ENCODE measurements at regions not wholly inside any gene's neighbourhood (a gene's known extent, or its start where the extent isn't known, plus 50 kb on each side); places are given as distances from the start of the nearest gene placed in this dataset.

- POLR2A ChIA-PET: no interaction called here
- DNase-seq: no peak
- Mint-ChIP-seq H3K27me3 (no peaks in the 10 kb centered on the region), H3K9me3 (peaks cover 15% of the 10 kb centered on the region), H3K27ac (no peak overlapping the region), H3K4me1 (ENCODE audit: low read depth) (no peaks in the 10 kb centered on the region), H3K4me3 (no peak overlapping the region), H3K36me3 (ENCODE audit: low read depth) (no peaks in the 10 kb centered on the region)
- CTCF ChIA-PET: no interaction called here
- intact Hi-C loops (cut with micrococcal nuclease): no loop called here
- no peak for ATAC-seq
- TF ChIP-seq, protein P1, sequence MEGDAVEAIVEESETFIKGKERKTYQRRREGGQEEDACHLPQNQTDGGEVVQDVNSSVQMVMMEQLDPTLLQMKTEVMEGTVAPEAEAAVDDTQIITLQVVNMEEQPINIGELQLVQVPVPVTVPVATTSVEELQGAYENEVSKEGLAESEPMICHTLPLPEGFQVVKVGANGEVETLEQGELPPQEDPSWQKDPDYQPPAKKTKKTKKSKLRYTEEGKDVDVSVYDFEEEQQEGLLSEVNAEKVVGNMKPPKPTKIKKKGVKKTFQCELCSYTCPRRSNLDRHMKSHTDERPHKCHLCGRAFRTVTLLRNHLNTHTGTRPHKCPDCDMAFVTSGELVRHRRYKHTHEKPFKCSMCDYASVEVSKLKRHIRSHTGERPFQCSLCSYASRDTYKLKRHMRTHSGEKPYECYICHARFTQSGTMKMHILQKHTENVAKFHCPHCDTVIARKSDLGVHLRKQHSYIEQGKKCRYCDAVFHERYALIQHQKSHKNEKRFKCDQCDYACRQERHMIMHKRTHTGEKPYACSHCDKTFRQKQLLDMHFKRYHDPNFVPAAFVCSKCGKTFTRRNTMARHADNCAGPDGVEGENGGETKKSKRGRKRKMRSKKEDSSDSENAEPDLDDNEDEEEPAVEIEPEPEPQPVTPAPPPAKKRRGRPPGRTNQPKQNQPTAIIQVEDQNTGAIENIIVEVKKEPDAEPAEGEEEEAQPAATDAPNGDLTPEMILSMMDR (IDR thresholded peaks at IDR 0.05): no peak
Observed at GRCh38 chr4:116702949-116703348, 382.4 kb downstream of the TRAM1L1 start.

- ChIA-PET CTCF (no interaction called here), POLR2A (no interaction called here)
- TF ChIP-seq, protein P1 (IDR thresholded peaks at IDR 0.05): no peak
- intact Hi-C loops (cut with micrococcal nuclease): no loop called here
- no peak overlapping the region for H3K27ac Mint-ChIP-seq
- no peaks in the 10 kb centered on the region for H3K4me1 Mint-ChIP-seq (ENCODE audit: low read depth)
- peaks cover 2% of the 10 kb centered on the region for H3K9me3 Mint-ChIP-seq
- no peak overlapping the region for H3K4me3 Mint-ChIP-seq
- no peaks in the 10 kb centered on the region for H3K36me3 Mint-ChIP-seq (ENCODE audit: low read depth)
- ATAC-seq (no peak), DNase-seq (no peak)
- no peaks in the 10 kb centered on the region for H3K27me3 Mint-ChIP-seq
Observed at GRCh38 chr4:116688536-116688935, 396.8 kb downstream of the TRAM1L1 start.

DNA sequence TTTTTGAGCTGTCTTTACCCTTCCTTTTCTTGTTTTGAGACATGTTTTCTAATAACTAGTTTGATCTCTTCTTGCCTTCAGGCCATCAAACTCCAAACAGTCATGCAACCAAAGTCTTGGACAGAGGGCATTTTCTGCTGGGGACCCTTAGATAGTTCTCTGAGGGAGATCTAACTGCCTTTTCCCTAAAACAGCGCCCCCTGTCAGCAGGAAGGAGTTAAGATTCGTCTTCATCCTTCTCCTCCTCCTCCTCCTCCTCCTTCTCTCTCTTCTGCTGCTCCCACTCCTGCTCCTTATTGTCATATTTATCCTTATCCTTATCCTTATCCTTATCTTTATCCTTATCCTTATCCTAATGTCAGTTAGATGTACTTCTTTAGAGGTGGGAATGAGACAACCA lies 417.2 kb downstream of the TRAM1L1 start:
- ChIA-PET POLR2A (no interaction called here), CTCF (no interaction called here)
- Mint-ChIP-seq H3K9me3 (peaks cover 5% of the 10 kb centered on the region), H3K4me3 (no peak overlapping the region), H3K27me3 (no peaks in the 10 kb centered on the region), H3K27ac (no peak overlapping the region), H3K36me3 (ENCODE audit: low read depth) (no peaks in the 10 kb centered on the region), H3K4me1 (ENCODE audit: low read depth) (no peaks in the 10 kb centered on the region)
- TF ChIP-seq, protein P1 (IDR thresholded peaks at IDR 0.05): no peak
- no peak for ATAC-seq
- intact Hi-C loops (cut with micrococcal nuclease): no loop called here
- DNase-seq: no peak

DNA sequence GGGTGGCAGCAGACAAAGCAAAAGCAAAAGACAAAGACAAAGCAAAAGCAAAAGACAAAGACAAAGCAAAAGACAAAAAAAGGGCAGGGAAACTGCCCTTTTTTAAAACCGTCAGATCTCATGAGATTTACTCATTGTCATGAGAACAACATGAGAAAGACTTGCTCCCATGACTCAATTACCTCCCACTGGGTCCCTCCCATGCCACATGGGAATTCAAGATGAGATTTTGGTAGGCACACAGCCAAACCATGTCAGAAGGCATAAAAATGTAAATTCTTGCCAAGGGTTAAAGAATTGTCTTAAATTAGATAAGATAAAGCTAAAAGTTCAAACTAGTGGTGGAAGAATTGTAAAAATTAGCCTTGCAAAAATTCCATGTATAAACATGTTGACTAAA lies 419.7 kb downstream of the TRAM1L1 start:
- intact Hi-C loops (cut with micrococcal nuclease): no loop called here
- peaks cover 7% of the 10 kb centered on the region for H3K9me3 Mint-ChIP-seq
- ATAC-seq (no peak), DNase-seq (no peak)
- H3K27ac Mint-ChIP-seq: no peak overlapping the region
- TF ChIP-seq, protein P1 (IDR thresholded peaks at IDR 0.05): no peak
- no peaks in the 10 kb centered on the region for H3K4me1 Mint-ChIP-seq (ENCODE audit: low read depth)
- CTCF ChIA-PET: no interaction called here
- no peak overlapping the region for H3K4me3 Mint-ChIP-seq
- H3K27me3 Mint-ChIP-seq: no peaks in the 10 kb centered on the region
- H3K36me3 Mint-ChIP-seq (ENCODE audit: low read depth): no peaks in the 10 kb centered on the region
- POLR2A ChIA-PET: no interaction called here

DNA sequence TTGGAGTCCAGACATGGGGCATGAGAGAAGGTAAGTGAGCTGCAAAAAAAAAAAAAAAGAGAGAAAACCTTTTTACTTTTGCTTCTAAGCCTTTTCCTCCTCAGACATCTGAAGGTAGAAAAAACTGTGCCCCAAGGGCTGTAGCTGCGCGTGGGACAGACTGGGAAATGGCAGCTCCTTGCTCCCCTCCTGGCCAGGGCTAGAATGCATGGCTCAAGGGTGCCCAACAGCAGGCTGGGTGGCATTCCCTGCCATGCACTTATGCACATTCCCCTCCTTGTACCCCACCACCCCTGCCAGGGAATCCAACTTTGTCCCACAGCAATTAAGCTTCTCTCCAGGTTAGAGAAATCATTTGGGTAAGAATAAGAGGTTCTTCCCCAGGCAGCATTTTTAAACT lies 421.2 kb downstream of the TRAM1L1 start:
- TF ChIP-seq, protein P1 (IDR thresholded peaks at IDR 0.05): no peak
- intact Hi-C loops (cut with micrococcal nuclease): no loop called here
- DNase-seq: no peak
- Mint-ChIP-seq H3K27me3 (no peaks in the 10 kb centered on the region), H3K36me3 (ENCODE audit: low read depth) (no peaks in the 10 kb centered on the region), H3K27ac (no peak overlapping the region), H3K9me3 (peaks cover 11% of the 10 kb centered on the region), H3K4me1 (ENCODE audit: low read depth) (no peaks in the 10 kb centered on the region), H3K4me3 (no peak overlapping the region)
- ChIA-PET CTCF (no interaction called here), POLR2A (no interaction called here)
- no peak for ATAC-seq

Measured in activated CD8-positive, alpha-beta T cell treated with anti-CD3 and anti-CD28 coated beads for 36 hours (primary cell).